HG03097 (cell line): ENCODE measurements at regions not wholly inside any gene's neighbourhood (a gene's known extent, or its start where the extent isn't known, plus 50 kb on each side); places are given as distances from the start of the nearest gene placed in this dataset.
"Not testable (repeated sequence)": the region's sequence is repeated elsewhere in the genome, so short reads cannot be mapped to it uniquely, and the experiment has no call there.

Experiments used
- ATAC-seq: cut with Tn5 transposase; IDR thresholded peaks from one replicate; pipeline ENCODE4 v1.9.1; 2021; ENCODE audit not compliant: unreplicated experiment, low FRiP score

DNA sequence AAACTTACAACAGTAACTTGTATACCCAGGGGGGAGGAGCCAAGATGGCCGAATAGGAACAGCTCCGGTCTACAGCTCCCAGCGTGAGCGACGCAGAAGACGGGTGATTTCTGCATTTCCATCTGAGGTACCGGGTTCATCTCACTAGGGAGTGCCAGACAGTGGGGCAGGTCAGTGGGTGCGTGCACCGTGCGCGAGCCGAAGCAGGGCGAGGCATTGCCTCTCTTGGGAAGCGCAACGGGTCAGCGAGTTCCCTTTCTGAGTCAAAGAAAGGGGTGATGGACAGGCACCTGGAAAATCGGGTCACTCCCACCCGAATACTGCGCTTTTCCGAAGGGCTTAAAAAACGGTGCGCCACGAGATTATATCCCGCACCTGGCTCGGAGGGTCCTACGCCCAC, 278.8 kb downstream of the FAM47B start:
- ATAC-seq = not testable (repeated sequence)

DNA sequence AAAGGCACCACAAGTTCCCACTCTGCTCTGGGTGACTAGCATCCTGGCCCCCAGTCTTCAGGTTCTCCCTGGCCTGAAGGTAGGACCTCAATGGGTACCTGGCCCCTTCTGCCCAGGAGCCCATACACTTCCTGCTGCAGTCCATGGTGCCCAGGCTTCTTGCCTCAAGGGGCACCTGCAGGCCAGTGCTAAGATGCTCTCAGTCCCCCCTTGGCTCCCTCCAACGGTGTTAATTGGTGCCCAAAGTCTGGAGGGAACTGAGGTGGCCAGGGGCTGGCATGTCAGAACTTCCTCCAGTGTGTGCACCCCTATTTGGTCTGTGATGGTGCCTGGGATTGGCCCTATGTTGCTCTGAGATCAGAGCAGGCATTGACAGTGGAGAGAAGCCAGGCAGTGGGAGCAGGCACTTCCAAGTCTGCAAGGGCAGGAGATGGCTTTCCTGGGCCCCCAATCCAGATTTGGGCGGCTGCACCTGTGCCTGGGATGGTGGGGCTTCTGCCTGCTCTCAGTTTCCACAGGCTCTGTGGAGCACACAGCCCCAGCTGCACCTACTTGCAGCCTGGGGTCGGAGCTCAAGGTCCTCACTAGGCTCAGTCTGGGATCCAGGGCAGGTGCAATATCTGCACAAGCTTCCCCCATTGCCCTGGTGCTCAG, 301.6 kb downstream of the FAM47B start:
- ATAC-seq = no peak

DNA sequence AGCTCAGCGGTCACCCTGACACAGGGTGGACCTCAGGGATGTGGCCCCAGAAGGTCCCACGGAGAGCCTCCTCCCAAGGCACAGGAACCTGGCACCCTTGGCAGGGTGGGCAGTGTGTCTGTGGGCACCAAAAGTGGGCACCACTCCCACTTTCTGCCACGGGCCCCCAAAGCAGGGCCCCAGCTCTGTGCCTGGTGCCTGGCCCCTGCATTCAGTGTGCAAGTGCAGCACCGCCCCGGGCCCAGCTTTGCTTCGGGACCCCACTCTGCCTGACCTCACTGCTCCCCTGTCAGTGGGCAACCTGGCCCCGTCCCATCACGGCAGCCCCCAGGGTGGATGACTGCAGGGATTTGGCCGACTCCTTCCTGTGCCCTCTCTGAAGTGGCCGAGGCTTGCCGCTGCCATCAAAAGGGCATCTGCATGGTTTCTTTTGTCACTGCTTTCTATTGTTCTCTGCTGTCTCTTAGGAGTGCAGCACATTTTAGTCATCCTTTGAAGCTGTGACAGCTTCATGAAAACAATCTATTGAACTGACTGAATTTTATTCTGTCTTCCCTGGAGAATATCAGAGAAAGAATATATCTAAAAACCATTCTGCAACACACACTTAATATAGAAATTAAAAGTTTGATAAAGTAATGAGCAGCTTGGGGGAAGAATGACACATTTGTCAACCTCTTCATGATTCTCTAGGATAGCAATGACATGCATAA, 302.4 kb downstream of the FAM47B start:
- no peak for ATAC-seq

DNA sequence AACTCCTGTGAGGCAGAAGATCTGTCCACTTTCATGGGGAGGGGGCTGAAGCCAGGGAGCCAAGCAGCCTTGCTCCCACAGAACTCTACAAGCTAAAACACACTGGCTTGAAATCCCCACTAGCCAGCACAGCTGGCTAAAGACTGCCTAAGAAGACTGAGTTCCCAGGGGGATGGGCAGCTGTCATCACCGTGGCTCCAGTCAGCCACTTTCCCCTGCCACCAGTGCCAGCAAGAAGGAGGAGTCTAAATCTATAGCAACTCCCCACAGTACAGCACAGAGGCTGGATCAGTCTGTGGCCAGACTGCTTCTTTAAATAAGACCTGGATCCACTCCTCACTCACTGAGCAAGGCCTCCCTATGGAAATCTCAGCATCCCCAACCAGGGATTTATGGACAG, 308.6 kb downstream of the FAM47B start:
- ATAC-seq = no peak

DNA sequence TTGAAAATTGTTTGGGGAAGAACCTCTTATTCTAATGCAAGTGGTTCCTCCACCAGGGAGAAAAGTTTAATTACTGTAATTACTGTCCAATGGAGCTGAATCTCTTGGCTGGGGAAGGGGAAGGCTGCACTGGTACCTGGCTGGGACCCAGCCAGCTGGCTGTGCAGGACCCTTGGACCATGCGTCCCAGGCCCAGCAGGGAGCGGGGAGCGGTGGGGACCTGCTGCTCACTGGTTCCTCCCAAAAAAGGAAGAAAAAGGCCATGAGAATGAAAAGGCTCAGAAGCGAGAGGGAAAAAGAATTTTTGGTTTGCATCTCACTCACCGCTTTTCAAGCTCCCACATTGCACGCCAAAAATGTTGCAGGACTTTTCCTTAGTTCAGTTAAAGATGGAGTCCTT, 333.5 kb downstream of the FAM47B start:
- ATAC-seq = no peak

DNA sequence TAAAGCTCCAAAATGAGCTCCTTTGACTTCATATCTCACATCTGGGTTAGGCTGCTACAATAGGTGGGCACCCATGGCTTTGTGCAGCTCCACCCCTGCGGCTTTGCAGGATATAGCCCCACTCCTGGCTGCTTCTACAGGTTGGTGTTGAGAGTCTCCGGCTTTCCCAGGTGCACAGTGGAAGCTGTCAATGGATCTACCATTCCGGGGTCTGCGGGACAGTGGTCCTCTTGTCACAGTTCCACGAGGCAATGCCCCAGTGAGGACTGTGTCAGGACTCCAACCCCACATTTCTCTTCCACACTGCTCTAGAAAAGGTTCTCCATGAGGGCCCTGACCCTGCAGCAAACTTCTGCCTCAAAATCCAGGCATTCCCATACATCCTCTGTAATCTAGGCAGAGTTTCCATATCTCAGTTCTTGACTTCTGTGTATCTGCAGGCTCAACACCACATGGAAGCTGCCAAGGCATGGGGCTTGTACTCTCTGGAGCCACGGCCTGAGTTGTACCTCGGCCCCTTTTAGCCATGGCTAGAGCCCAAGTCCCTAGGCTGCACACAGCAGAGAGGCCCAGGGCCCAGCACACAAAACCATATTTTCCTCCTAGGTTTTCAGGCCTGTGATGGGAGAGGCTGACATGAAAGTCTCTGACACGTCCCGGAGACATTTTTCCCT, 342.8 kb downstream of the FAM47B start:
- ATAC-seq = no peak

DNA sequence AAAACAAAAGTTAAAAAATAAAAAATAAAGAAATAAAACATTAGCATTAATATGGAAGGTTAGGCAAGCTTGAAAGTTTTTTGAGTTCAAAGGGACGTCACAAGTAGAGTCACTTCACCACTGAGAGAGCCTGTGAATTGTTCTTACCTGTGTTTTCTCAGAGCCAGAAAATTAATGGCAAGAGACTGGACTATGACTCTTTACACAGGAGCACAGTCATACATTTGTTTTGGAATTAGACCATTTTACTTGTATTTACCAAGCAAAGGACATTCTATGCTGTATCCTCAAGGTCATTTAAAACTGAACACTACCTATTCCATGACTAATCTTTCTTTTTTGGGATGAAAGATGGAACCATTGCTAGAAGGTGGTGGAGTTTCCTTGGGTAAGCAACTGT, 346.1 kb downstream of the FAM47B start:
- no peak for ATAC-seq

DNA sequence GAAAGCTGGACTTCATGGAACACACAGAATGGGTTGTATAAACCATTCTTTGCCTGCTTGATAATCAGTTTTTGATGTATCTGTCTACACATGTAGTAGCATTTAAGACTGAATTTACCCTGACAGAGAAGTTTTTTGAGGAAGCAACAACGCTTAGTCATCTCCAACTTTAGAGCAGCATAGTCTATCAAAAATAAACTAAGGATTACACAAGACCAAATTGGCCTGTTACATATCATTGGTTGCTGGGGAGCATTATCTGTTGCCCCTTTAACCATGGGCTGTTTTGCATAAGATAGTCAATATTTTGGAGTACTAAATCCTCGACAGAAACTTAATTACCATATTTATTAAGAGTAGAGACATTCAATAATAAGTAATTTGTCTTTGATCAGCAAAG, 347.4 kb downstream of the FAM47B start:
- no peak for ATAC-seq

DNA sequence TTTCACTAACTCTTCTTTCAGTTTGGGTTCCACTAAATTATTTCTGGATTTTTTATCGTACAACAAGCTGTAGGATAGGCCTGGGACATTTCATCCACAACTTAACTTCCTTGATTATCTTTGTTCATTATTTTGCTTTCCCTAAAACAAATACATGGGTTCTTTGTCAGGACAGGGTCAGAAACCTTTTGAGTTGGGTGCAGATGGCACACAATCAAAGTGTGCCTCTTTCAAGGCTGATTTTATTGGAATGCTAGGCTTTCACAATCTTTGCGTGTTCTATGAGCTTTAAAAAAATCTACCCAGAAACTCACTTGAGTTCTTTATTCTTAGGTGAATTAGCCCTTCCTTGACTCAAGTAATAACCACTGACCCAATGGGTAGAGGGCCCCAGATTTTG, 348.4 kb downstream of the FAM47B start:
- ATAC-seq = no peak

DNA sequence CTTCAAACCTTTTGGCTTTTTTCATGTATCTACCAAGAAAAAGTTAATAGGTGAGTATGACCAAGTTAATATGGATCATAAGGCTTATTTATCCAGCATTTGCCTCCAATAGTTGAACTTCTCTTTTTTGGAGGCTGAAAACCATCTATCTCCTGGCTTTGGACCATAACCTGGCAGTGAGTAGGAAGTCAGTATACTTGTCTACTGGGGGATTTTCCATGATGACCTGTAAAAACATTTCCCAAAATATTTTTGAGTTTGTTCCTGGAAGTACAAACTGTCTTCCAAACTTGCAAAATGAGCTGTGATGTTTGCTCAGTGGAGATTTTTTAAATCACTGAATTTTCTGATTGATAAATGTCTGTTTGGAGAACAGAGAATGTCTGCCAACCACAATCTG, 349.9 kb downstream of the FAM47B start:
- ATAC-seq = no peak

DNA sequence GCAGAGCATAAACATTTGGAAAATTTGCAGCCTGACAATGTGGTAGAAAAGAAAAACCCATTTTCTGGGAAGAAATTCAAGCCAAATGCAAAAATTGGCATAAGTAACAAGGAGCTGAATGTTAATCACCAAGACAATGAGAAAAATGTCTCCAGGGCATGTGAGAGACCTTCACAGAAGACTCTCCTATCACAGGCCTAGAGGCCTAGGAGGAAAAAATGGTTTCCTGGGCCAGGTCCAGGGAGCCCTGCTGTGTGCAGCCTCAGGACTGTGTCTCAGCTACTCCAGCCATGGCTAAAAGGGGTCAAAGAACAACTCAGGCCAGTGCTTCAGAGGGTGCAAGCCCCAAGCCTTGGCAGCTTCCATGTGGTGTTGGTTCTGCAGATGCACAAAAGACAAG, 362.4 kb downstream of the FAM47B start:
- ATAC-seq = not testable (repeated sequence)

DNA sequence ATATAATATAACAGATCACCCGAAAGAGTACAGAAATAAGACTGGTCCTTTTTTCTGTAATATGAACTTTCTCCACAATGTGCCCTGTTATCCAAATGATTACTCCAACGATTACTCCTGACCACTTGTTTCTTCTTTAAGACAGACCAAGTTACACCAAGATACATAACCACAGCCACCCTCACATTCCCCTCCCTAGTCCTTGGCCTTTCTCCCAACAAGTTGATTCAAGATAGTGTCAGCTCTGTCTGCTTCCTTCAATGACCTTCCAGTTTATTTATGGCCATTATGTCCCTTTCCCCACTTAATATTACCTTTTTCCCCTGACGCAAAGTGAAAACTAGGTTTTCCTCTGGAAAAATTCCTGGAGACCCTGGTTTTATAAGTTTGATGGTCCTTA, 397.2 kb downstream of the FAM47B start:
- no peak for ATAC-seq

DNA sequence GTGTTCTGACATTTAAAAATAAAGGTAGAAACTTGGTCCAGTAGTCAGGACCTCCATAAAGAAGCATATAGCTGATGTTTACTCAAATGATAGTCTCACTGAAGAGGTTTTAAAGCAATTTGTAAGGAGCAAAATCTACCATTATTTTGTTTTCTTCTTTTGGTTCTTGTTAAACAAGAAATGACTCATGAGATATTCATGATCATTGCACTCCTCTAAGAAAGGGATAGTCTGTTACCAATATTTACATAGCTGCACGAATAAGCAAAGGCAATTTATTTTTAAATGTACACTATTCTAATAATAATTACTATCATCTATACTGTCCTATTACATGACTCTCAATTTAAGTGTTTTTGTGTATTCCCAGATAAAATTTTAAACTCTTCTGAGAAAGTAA, 397.9 kb downstream of the FAM47B start:
- ATAC-seq = no peak

DNA sequence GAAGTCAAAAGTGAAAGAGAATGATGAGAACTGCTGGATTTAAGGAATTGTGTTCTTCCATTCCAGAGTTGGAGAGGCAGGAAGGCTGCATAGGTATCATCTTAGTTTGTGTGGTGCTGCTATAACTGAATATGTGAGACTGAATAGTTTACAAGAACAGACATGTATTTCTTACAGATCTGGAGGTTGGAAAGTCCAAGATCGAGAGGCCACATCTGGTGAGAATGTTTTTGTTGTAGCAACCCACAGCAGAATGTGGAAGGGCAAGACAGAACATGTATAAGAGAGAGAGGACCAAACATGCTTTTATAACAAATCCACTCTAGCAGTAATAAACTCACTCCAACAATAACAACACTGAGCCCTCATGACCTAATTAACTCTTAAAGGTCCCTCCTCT, 408.6 kb downstream of the FAM47B start:
- no peak for ATAC-seq

DNA sequence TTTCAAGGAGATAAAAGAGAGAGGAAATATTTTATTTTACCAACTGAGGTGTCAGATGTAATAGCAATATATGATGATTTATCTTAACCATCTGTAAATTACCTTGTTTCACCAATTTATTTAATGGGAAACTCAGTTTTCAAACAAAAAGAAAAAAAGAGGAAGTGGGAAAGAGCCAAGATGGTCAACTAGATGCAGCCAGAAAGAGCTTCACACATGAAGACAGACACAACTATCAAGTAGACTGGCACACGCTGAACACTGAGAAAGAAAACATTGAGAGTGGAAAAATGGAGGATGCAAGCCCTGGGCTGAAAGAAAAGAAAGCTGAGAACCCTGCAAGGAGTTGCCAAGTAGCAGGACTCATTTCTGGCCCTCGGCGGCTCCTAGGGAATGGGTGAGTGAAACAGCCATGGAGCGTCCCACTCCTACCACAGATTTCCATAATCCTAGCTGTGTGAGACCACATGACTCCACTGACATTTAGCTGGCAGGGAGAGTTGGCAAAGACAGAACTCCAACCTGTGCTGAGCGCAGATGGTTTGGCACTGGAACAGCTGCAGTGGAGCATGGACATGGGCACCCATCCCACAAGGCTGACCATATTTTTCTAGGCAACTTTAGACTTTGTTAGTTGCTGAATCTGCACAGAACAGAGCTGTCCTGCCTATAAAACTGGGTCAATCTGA, 409.3 kb downstream of the FAM47B start:
- ATAC-seq = no peak

DNA sequence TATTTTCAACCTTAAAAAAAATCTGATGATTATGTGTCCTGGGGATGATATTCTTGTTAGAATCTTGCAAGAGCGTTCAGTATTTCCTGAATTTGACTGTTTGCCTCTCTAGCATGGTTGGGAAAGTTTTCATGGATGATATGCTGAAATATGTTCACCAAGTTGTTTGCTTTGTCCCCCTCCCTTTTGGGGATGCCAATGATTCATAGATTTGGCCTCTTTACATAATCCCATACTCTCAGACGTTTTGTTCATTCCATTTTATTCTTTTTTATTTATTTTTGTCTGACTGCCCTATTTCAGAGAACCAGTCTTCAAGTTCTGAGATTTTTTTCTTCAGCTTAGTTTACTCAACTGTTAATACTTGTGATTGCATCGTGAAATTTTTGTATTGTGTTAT, 415.1 kb downstream of the FAM47B start:
- ATAC-seq = no peak

DNA sequence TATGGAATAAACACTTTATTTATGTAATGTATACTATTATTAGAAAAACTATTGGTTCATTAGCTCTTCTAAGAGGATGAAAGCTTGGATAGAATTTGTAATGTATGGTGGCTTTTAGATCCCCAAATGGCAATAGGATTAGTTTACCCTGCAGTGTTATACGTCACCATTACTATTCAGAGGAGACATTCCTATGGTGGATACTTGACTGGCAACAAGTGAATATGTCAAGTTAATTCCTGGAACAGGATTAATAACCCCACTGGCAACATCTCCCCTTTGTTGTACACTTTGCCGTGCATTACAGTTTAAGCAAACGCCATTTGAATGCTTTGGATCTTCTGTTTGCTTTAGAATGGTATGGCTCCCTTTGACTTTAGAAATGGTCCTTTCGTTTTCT, 420.3 kb downstream of the FAM47B start:
- no peak for ATAC-seq

DNA sequence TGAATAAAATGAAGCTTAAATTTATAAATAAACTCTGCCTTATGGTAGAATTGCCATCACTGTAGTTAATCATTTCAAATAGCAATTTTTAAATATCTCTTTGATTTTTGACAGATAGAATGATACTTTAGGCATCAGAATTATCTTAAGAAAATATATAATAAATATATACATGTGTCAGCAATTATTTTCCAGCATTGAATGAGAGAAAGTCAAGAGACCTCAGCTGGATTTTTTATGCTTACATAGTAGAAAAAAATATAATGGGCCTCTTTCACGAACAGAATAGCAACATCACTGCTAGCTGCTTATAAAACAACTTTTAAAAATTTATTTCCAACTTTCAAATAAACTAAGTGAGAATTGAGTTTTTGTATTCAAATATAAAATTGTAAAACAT, 424.0 kb upstream of the MAGEB16 start:
- ATAC-seq = no peak

DNA sequence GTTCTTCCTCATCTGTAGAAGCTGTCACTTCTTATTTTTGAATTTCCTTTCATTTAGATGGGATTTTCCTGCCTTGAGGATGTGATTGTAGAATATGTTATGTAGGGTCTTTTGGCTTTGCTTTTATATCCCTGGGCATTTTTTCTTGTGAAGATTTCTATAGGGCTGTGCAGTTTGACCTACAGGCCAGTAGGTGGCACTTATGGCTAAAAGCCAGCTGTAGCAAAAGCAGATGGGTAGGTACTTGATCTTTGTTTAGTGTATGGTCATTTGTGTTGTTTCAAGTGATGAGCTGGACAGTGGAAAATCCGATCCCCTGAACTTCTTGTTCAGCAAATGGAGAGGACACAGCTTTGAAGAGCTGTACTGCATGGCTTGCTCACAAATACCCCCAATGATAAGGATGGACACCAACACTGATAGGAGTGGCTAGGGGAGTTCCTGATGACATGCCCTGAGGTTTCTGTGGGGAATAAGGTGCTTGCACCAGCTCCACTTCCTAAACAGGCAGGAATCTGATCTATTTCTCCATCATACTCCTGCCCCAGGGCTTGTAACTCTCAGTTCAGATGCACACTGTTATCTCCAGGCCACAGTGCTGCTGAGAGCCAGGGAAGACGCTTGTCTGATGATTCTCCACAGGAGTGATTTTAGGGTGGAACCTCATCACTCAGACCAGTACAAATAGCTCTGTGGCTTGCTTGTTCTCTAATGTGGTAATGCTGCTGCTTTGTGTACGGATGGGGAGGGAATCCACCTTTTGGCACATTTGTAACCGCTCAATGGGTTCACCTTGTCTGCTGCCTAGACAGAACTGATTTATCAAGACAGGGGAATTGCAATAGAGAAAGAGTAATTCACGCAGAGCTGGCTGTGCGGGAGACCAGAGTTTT, 417.1 kb upstream of the MAGEB16 start:
- ATAC-seq = peak; percentile 70

DNA sequence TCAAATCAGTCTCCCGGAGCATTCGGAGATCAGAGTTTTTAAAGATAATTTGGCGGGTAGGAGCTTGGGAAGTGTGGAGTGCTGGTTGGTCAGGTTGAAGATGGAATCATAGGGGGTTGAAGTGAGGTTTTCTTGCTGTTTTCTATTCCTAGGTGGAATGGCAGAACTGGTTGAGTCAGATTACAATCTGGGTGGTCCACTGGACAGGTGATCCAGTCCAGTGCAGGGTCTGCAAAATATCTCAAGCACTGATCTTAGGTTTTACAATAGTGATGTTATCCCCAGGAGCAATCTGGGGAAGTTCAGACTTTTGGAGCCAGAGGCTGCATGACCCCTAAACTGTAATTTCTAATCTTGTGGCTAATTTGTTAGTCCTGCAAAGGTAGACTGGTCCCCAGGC, 416.4 kb upstream of the MAGEB16 start:
- not testable (repeated sequence) for ATAC-seq
